ENCODE measurements at regions not wholly inside any gene's neighbourhood (a gene's known extent, or its start where the extent isn't known, plus 50 kb on each side); places are given as distances from the start of the nearest gene placed in this dataset.

DNA sequence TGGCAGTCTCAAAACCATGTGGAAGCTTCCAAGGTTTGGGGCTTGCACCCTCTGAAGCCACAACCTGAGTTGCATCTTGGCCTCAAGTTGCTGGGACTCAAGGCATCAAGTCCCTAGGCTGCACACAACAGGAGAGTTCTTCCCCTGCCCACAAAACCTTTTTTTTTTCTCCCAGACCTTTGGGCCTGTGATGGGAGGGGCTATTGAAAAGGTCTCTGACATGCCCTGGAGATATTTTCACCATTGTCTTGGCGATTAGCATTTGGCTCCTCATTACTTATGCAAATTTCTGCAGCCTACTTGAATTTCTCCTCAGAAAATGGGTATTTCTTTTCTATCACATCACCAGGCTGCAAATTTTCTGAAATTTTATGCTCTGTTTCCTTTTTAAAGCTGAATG, 349.5 kb upstream of the EDA2R start:
- DNase-seq: no peak
- H4K8ac ChIP-seq (ENCODE audit: low read depth in 2 of 2, low read length in 2 of 2): no peak overlapping the region
- CTCF ChIA-PET: no interaction called here
- no peak overlapping the region for H4K91ac ChIP-seq (ENCODE audit: insufficient read depth, low read depth, low read length)
- no peak overlapping the region for H3K23ac ChIP-seq (ENCODE audit: low read depth, low read length)
- no peak overlapping the region for H3K4me2 ChIP-seq (ENCODE audit: low read depth, low read length)
- no peak overlapping the region for H2BK5ac ChIP-seq (ENCODE audit: low read depth, low read length, poor library complexity, severe bottlenecking)
- no peak overlapping the region for H3K56ac ChIP-seq (ENCODE audit: extremely low read depth, insufficient read depth, low read length)
- no peak overlapping the region for H2BK15ac ChIP-seq (ENCODE audit: low read depth, low read length)
- dilution Hi-C loops (cut with HindIII; ENCODE audit: low sequenced_read_pairs, unreplicated experiment): no loop called here
- in situ Hi-C loops (cut with MboI; ENCODE audit: low sequenced_read_pairs): no loop called here
- H3K4me1 ChIP-seq (ENCODE audit: control insufficient read depth, insufficient read depth, low read length): no peaks in the 10 kb centered on the region
- no peak overlapping the region for H2BK120ac ChIP-seq (ENCODE audit: low read depth, low read length)
- no peak overlapping the region for H2AFZ ChIP-seq (replicated peaks; ENCODE audit: low read length, poor library complexity)
- no peaks in the 10 kb centered on the region for H3K79me1 ChIP-seq (ENCODE audit: low read depth in 1 of 2, low read length in 2 of 2)
- no peak overlapping the region for H3K4me3 ChIP-seq (ENCODE audit: insufficient read depth, low read depth, low read length)
- no peak overlapping the region for H3K9ac ChIP-seq (ENCODE audit: low read depth, low read length)
- no peaks in the 10 kb centered on the region for H3K27me3 ChIP-seq (ENCODE audit: control insufficient read depth, insufficient read depth, low read length)
- intact Hi-C loops (cut with micrococcal nuclease): no loop called here
- no peak overlapping the region for H2AK9ac ChIP-seq (replicated peaks; ENCODE audit: low read depth, low read length, poor library complexity)
- H2AK5ac ChIP-seq (ENCODE audit: low read depth, low read length): no peak overlapping the region
- peaks cover 1% of the 10 kb centered on the region; the same call in 1 of the 2 replicates for H3K9me3 ChIP-seq (ENCODE audit: control insufficient read depth, insufficient read depth, low read length)
- ATAC-seq (ENCODE audit: low read depth): no peak
- no peak for TF ChIP-seq CHD1 (IDR thresholded peaks at IDR 0.05; ENCODE audit: low read depth, low read length)
- TF ChIP-seq POLR2A (IDR thresholded peaks at IDR 0.05; ENCODE audit: low read depth, low read length): no peak
- TF ChIP-seq MAZ (IDR thresholded peaks at IDR 0.05; ENCODE audit: borderline replicate concordance, low read depth, low read length): no peak
- no peak for TF ChIP-seq RAD21 (IDR thresholded peaks at IDR 0.05; ENCODE audit: low read length)
- TF ChIP-seq MXI1 (IDR thresholded peaks at IDR 0.05; ENCODE audit: borderline replicate concordance, low read depth, low read length): no peak
- no peak for TF ChIP-seq MAFK (IDR thresholded peaks at IDR 0.05; ENCODE audit: low read depth, low read length)
- TF ChIP-seq, protein P1, sequence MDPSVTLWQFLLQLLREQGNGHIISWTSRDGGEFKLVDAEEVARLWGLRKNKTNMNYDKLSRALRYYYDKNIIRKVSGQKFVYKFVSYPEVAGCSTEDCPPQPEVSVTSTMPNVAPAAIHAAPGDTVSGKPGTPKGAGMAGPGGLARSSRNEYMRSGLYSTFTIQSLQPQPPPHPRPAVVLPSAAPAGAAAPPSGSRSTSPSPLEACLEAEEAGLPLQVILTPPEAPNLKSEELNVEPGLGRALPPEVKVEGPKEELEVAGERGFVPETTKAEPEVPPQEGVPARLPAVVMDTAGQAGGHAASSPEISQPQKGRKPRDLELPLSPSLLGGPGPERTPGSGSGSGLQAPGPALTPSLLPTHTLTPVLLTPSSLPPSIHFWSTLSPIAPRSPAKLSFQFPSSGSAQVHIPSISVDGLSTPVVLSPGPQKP (IDR thresholded peaks at IDR 0.05; ENCODE audit: borderline replicate concordance, low read depth, low read length): no peak
- TF ChIP-seq, protein P2, sequence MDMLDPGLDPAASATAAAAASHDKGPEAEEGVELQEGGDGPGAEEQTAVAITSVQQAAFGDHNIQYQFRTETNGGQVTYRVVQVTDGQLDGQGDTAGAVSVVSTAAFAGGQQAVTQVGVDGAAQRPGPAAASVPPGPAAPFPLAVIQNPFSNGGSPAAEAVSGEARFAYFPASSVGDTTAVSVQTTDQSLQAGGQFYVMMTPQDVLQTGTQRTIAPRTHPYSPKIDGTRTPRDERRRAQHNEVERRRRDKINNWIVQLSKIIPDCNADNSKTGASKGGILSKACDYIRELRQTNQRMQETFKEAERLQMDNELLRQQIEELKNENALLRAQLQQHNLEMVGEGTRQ (IDR thresholded peaks at IDR 0.05; ENCODE audit: low read depth, low read length): no peak
- no peak for TF ChIP-seq FOS (IDR thresholded peaks at IDR 0.05; ENCODE audit: low read depth, low read length)
- no peak for TF ChIP-seq SMC3 (IDR thresholded peaks at IDR 0.05; ENCODE audit: low read depth, low read length)
- no peak for TF ChIP-seq RFX5 (IDR thresholded peaks at IDR 0.05; ENCODE audit: low read depth, low read length)
- no peak for TF ChIP-seq NFE2L2 (IDR thresholded peaks at IDR 0.05; ENCODE audit: low read depth, low read length)
- TF ChIP-seq, protein P3, sequence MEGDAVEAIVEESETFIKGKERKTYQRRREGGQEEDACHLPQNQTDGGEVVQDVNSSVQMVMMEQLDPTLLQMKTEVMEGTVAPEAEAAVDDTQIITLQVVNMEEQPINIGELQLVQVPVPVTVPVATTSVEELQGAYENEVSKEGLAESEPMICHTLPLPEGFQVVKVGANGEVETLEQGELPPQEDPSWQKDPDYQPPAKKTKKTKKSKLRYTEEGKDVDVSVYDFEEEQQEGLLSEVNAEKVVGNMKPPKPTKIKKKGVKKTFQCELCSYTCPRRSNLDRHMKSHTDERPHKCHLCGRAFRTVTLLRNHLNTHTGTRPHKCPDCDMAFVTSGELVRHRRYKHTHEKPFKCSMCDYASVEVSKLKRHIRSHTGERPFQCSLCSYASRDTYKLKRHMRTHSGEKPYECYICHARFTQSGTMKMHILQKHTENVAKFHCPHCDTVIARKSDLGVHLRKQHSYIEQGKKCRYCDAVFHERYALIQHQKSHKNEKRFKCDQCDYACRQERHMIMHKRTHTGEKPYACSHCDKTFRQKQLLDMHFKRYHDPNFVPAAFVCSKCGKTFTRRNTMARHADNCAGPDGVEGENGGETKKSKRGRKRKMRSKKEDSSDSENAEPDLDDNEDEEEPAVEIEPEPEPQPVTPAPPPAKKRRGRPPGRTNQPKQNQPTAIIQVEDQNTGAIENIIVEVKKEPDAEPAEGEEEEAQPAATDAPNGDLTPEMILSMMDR (conservative IDR thresholded peaks at IDR 0.05; ENCODE audit: low read depth, low read length): no peak
- TF ChIP-seq BHLHE40 (IDR thresholded peaks at IDR 0.05; ENCODE audit: low read depth, low read length): no peak
- TF ChIP-seq CEBPB (IDR thresholded peaks at IDR 0.05; ENCODE audit: low read depth, low read length): no peak
- TF ChIP-seq RCOR1 (IDR thresholded peaks at IDR 0.05; ENCODE audit: insufficient replicate concordance, low read length): no peak
- WGBS, 2 experiments (ENCODE audit: extremely low coverage in 2 of 2, insufficient read length in 1 of 2): no CpG with 5 or more reads among the region's 1 CpG
- no peak overlapping the region for H3K27ac ChIP-seq (ENCODE audit: insufficient read depth, low read length)
- no peak overlapping the region for H2BK20ac ChIP-seq (ENCODE audit: low read depth, low read length)
- H3K14ac ChIP-seq (replicated peaks; ENCODE audit: low read depth, low read length): no peak overlapping the region
- H3K9me1 ChIP-seq (ENCODE audit: insufficient read depth, low read length): no peaks in the 10 kb centered on the region
- H3K36me3 ChIP-seq (ENCODE audit: control insufficient read depth, insufficient read depth, low read length): no peaks in the 10 kb centered on the region
- no peak overlapping the region for H4K5ac ChIP-seq (ENCODE audit: low read depth, low read length)
- H3K4ac ChIP-seq (ENCODE audit: low read depth, low read length): no peak overlapping the region
- no peaks in the 10 kb centered on the region for H4K20me1 ChIP-seq (ENCODE audit: insufficient read depth, low read length)
- H3K18ac ChIP-seq (ENCODE audit: low read depth, low read length): no peak overlapping the region
- POLR2A ChIA-PET (ENCODE audit: unreplicated experiment): no interaction called here
- BruUV-seq (replicated peaks): no TSS peak
